Superior temporal gyrus (tissue), 1 donor: ENCODE measurements at regions not wholly inside any gene's neighbourhood (a gene's known extent, or its start where the extent isn't known, plus 50 kb on each side); places are given as distances from the start of the nearest gene placed in this dataset.
"Not testable (repeated sequence)": the region's sequence is repeated elsewhere in the genome, so short reads cannot be mapped to it uniquely, and the experiment has no call there.

Experiments used
- DNase-seq: peaks from one replicate; pipeline ENCODE4 v3.0.0-alpha.2; 2016; ENCODE audit errors: extremely low spot score

DNA sequence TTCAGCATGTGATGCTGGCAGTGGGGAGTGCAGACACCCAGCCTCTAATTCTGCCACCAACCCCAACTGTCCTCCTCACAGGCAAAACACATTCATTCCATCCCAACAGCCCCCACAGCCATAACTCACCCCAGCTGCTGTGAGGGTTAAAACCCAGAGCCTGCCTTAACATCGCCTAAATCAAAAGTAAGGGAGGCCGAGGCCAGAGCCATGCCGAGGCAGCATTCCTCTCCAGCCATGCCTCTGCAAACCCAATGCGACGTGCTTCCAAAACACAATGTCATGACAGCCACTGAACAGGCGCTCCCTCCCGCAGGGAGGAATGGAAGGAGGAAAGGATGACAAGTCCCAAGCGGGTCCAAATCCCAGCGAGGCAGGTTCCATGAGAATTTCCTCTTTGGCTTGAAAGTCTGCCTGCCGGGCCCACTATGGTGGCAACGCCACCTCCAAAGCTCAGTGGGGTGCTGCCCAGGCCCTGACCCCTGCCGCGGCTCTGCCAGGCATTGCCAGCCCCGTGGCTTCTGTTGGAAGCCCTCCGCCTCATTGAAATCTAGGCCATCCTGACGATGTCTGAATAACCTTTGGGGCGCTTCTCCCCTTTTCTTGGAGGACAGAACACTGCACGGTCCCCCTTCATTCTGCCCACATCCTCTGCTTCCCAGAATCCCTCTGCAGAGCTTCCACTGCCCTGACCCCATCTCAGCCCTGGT lies 472.3 kb downstream of the BRD1 start:
- DNase-seq: no peak

DNA sequence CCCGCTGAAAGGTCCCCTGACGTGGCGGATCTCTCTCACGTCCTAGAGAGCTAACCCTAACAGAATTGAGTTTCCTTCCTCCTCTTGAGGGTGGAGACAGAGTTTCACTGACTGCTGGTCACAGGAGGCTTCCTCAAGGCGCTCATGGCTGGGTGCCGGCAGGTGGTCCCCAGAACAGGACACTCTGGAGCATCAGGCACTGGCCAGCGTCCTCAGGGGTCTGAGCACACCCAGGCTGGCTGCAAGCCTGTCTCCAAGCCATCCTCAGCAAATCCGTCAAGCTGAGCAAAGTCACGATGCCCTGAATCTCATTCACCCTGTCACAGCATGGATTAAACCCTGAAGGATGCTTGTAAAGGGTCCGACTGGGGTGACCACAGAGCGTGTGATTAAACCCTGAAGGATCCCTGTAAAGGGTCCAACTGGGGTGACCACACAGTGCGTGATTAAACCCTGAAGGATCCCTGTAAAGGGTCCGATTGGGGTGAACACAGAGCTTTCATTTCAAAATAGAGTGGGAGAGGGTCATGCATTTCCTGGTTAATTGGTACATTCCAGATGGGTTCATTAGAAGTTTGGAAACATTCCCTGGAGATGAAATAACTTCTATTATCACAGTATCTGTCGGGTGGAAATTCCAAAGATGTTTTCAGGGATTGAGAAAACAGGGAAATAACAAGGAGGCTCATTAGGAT lies 473.0 kb downstream of the BRD1 start:
- no peak for DNase-seq

DNA sequence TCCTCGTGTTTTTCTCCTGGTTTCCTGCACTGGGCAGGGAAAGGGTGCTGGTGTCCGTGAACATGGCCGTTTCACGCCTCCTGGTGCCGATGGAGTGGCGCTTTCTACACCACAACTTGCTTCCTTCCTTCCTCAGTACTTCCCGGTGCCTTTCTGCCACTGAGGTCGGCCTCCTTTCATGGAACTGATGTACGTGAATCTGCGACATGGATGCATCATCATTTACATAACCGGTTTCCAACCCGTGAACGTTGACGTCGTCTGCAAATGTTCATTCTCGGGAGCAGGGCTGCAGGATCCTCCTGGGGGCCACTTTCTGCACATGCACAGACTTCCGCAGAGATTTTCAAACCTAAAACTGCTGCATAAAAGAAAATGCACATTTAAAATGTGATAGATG lies 474.4 kb downstream of the BRD1 start:
- no peak for DNase-seq

DNA sequence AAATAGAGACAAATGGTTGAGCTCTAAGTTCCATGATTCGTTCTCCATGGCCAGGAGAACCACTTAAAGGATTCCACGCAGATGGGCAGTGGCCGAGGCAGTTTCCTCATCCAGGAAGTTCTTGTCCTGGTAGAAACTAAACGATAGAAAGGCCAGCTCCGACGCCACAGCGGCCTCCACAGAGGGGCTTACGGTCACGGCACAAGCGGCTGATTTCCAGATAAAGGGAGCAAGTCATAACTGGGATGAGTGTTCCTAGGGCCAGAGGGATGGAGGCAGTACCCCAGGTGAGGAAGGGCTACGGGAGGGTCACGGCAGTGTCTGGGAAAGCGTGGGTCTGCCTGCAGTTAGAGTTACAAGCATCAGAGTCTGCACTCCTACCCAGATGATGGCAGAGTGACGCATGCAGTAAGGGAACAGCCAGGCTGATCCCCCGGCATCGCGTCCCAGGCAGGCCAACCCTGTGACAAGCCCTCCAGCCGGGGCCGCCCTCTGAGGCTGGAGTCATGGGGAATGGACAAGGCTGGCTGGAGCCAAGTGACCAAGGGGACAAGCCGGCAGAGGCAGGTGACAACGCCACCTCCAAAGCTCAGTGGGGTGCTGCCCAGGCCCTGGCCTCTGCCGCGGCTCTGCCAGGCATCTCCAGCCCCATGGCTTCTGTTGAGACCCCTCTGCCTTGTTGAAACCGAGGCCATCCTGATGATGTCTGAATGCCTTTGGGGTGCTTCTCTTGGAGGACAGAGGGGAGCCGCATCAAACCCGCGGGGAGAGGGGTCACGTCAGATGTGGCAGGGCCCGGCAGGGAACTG lies 475.1 kb downstream of the BRD1 start:
- DNase-seq: no peak

DNA sequence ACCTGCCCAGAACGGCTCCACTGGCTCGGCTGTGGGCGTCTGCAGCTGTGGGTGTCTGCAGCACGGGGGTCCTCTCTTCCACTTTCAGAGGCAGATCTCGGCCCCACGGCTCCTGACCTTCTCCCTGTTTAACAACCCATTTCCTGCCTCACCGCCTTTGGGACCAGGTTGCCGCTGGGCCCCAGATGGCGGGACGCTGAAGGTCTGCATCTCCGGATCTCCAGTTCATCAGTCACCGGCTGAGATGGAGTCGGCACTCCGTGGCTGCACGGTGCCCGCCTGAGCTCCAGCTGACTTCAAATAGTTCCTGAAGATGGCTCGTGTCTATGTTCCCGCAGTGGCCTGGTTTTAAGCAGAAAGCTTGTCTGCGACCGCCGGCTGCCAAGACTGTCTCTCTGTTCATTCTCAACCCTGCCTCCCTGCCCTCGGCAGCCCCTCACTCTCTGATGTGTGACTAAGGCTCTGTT lies 475.9 kb downstream of the BRD1 start:
- DNase-seq: no peak

DNA sequence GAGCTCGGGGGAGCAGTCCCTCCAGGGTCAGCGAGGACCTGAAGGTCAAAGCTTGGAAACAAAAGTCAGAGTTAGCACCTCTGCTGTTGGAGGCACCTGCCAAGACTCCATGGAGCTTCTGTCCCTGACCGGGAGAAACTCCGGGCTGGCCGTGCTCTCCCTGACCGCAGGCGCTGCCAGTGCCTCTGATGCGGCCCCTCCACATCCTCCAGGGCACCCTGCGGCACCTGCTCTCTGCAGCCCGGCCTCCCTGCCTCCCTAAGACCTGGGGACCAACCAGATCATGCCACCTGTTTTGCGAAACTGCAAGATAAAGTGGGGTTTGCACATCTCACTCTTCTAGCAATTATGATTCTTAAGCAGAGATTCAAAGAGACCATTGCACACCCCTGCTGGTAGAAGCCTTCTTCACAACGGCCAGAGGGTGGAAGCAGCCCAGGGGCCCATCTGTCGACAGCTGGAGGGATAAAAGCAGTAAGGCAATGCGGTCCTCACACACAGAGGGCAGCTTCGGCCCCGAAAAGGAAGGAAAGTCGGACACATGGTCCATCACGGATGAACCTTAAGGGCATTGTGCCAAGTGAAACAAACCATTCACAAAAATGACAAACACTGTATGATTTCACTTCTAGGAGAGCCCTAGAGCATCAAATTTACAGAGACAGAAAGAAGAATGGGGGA lies 477.1 kb downstream of the BRD1 start:
- no peak for DNase-seq

DNA sequence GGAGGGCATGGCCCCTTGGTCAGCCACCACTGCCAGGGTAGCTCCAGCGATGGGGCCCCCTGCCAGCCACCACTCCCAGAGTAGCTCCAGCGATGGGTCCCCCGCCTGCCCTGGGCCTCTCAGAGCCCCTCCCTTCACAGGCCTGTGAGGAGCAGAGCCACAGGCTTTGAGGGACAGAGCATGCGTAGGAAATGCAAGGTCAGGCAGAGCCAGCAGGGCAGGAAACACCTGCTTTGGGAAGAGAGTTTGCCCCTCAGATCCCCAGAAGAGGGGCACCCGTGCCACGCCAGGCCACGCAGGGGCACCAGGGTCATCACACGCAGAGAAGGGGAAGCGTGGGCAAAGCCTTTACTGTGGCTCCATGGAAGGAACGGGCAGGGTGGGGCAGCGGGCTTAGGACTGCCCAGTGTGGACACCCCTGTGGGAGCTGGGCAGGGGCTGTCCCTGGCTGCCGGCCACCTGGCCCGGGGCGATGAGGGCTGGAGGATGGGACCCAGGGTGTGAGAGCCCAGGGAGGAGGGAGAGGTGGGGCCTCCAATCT lies 477.8 kb downstream of the BRD1 start:
- no peak for DNase-seq

DNA sequence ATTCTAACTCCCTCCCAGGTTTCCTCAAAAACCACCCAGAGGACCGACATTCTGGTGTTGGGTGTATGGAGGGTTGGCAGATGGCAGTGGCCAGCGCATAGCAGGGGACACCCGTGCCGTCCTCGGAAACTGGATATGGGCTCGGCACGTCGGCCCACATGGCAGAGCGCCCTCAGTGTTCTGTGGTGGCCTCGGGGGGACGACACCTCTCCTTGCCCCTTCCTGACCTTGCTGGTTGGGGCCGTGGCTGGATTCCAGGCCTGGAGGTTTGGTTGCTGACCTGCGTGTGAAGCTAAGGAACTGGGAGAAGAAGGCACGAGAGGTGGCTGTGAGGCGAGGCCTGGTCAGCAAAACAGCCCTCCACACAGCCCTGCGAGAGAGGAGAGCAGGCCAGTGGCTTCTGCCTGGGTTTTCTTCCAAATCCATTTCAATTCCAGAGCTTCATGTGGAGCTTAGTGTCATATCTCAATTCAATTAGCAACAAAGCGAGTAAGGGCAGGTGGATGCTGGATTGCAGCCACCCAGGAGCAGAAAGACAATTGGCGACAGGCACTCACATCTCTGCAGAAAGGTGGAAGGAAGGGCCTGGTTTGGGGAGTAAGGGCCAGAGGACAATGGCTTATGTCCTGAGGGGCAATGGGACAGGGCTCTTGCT lies 478.4 kb downstream of the BRD1 start:
- DNase-seq: no peak

DNA sequence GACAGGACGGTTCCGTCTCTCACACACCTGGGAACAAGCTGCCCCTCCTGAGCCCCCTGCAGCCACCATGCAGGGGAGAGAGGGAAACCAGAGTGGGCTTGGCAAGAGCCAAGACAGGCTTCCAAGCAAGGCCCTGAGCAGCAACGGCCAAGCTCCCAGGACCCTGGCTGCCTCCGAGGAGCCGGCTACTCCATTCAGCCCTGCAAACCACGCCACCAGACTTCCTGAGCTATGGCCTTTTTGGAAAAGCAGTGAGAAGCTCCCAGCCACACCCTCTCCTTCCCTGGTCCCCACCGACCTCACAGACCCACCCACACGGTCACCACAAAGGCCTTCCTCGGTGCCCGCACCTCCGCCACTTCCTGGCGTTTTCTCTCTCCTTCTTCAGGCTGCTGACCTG lies 479.0 kb downstream of the BRD1 start:
- no peak for DNase-seq

DNA sequence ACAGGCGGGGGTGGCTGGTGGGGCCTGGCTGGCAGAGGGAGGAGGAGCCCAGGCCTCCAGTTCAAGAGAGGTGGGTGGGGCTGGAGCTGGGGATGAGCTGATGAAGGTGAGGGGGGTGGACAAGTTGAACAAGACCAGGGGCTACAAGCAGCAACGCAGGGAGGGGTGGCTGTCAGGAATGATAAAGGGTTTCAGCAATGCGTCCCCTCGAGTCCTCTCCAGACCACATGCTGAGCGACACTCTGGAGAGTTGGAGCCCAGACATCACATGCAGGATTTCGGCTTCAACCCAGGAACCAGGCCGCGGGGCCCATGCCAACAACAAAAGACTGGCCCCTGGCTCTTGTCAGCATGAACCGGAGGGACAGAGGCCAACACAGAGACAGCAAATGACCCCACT lies 480.3 kb downstream of the BRD1 start:
- DNase-seq: no peak

DNA sequence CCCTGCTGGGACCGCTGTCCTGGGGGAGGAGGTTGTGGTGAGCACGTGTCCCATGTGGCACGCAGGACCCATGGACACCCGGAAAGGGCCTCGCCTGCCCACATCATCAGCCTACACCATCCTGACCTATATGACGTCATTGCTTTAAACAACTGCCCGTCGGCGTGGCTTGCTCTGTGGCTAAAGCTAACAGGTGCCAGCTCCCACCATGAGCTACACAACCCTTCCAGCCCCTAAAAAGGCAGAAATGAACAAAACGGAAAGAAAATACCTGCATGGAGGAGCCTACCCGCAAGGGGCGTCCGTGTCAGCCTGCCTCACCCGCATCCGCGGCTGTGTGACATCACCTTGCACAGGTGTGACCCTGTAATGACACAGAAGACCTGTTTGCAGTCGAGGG lies 481.8 kb downstream of the BRD1 start:
- DNase-seq: no peak

DNA sequence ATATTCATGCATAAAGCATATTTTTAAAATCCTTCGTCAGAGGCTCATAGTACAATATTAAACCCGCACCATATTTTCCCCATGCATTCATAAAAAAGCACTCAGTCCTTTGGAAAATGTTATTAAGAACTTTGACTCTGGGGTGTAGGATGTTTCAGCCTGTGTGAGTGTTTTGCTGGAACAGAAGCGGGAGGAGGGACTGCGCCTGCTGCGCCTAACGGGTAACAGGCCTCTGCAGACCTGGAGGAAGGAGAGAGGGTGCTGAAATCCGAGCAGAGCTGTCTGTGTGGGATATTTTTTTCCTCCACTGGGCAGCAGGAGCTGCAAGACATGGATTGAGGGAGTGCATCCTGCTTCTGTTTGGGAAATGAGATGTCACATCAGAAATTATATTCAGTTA lies 483.0 kb downstream of the BRD1 start:
- no peak for DNase-seq

DNA sequence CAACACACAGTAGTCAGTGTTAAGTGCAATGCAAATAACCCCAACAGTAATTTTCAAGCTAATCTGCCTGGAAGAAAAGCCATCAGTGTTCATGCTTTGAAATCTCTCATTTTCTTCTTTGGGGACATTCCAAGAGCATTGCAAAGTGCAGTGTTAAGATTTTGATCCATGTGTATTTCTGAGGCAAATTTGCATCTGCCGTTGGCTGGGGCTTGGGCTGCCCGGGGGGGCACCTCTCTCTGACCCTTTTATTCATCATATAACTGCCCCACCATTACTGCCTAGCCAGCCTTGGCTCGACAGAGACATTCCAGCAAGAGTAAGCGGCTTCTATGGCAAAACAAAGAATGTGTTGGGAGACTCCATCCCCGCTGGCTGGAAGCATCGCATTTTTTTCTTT lies 483.5 kb downstream of the BRD1 start:
- DNase-seq: no peak

DNA sequence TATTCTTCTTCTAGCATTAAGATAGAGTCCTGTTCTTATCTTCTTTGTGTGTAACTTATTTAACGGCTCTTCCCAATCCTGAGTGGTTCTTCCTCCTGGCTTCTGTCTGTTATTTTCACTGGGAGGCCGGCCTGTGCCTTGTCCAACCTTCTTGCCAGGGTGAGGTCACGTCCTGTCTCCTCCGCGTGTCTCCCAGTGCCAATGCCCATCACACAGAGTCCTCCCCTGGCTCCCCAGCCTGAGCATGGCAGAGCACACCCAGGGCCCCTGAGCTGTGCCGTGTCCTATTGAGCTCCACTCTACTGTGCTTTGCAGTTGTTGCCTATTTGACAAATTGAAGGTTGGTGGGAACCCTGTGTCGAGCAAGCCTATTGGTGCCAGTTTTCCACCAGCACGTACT lies 487.3 kb downstream of the BRD1 start:
- no peak for DNase-seq

DNA sequence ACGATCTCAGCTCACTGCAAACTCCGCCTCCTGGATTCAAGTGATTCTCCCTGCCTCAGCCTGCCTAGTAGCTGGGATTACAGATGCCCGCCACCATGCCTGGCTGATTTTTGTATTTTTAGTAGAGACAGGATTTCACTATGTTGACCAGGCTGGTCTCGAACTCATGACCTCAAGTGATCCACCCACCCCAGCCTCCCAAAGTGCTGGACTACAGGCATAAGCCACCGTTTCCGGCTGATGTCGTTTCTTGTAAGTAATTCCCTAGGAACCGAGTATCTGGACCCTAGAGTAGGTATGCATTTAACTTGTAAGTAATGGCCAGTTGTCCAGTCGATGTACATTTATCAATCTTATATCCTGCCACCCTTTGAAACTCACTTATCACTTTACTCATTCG lies 491.2 kb downstream of the BRD1 start:
- DNase-seq: not testable (repeated sequence)

DNA sequence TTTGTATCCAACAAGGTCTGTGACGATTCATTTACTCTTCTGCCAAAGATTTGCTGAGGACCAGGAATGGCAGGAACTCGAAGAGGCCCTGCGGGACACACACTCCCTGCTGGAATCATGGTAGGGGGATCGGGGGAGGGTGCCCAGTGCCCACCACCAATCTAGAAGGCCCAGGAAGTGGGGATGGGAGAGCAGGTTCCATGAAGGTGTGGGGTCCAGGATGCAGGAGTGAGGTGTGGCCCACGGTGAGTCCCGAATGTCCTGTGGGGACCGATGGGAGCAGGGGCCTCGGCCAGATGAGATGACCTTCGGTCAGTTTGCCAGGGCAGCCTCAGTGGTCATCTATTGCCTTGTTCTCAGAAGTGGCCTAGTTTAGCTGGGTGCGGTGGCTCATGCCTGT lies 492.7 kb downstream of the BRD1 start:
- no peak for DNase-seq

DNA sequence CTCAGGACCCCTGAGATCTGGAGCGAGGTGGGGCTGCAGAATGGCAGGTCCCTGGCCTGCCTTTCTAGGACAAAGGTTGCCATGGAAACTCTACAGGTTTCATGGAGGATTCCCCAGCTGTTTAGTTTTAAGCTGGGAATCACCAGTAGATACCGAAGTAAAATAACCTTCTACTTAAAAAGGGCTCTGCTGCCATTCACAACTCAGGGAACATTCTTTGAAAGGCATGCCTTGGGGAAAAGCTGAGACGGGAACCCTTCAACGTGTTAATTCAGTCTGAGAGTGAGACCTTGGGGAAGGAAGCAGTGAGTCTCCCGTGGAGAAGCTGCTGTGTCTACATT lies 493.3 kb downstream of the BRD1 start:
- no peak for DNase-seq

DNA sequence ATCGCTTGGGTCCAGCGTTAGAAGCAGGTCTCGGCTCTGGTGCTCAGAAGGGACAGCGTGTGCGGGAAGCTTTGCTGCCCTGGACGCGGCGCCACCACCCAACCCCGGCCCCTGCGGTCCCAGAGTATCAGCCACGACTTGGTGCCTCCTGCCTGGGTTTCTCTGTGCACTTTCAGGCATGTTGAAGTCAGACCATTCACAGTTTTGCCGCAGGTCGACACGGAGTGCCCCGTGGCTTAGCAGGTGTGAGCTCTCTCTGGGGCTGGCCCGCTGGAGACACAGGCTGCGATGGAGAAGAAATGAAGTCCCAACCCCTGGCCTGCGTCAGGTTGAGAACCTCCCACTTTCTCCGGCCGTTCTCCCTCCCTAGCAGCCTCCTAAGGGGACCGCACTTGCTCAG lies 494.5 kb downstream of the BRD1 start:
- DNase-seq: no peak

DNA sequence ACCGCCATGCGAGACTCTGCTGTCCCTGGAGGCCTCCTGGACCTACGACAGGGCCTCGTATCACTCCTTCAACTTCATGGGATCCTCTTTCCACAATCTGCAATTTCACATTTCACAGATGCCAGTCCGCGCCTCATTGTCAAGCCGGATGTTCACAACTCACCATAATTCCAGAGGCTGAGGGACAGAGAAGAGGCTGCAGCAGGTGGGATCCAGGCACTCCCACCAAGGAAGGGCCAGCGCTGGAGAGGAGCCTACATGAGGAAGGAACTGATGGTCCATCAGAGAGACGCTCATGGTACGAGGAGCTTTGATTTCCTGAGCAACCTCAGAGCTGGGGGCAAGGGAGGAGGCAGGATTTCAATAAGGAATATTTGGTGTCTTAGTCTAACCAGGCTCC lies 495.0 kb downstream of the BRD1 start:
- no peak for DNase-seq

DNA sequence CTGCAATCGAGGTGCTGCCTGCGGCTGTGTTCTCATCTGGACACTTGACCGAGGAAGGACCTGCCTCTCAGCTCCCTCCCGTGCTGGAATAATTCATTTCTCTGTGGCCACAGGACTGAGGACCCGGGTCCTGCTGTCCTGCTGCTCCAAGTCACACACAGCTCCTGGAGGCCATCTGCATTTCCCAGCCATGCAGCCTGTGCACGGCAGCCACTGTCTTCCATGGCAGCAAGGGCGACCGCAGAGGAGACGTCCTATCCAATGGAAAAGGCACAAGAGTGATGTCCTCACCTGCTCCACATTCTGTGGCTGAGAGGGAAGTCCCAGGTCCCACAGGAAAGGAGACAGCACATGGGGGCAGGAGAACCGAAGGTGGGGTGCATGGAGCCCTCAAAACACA lies 495.8 kb downstream of the BRD1 start:
- DNase-seq: no peak

DNA sequence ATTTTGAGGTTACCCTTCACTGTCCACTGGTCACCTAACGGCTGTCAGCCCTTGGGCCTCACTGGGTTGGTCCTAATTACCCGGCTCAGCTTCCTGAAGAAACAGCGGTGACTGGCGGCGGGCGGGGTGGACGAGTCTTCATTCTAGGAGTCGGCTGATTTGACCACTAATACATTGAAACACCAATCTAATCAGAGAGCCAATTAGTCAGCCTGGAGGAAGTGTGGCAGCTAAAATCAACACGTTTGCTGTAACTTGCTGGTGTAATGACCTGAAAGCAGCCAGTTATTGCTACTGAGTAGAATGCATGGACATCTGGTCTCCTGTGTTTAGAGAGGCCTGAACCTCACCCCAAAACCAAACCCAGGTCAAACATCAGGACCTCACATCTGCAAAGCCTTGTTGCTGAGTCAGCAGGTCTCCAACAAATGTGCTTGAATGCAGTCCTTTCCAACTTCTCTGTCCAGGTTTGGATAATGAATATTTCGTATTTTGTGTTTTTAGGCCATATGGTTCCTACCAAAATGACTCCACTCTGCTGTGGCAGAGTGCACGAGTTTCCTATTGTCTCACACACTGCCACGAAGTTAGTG lies 496.4 kb downstream of the BRD1 start:
- DNase-seq: no peak
